ENCODE measurements at regions not wholly inside any gene's neighbourhood (a gene's known extent, or its start where the extent isn't known, plus 50 kb on each side); places are given as distances from the start of the nearest gene placed in this dataset.

DNA sequence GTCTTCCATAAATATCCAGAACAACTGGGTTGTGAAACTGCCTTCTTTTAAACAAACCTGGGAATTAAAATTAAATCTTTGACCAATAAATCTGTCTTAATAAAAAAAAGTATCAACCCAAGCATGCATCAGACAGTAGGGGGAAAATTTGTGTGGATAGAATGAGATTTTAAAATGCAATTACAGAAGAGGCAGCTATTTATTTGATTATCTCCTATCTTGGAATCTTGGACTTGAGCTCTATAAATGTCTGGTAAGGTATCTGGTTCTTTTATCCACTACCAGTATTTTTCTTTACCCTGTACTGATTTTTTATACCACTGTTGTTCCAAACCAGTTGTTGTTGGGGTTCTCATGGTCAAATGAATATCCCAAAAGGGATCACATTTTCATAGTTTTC is 157.6 kb upstream of the VEPH1 start:
- no peaks in the 10 kb centered on the region for H3K27me3 ChIP-seq (ENCODE audit: control insufficient read depth, insufficient read depth)
- ATAC-seq (no peak), DNase-seq (no peak)
- H3K4me1 ChIP-seq (ENCODE audit: control insufficient read depth, insufficient read depth, low read length), result no peaks in the 10 kb centered on the region
- no peak overlapping the region for H3K27ac ChIP-seq (ENCODE audit: low read length)
- no peak overlapping the region for H3K4me3 ChIP-seq (ENCODE audit: low read length)
- H3K9me3 ChIP-seq (ENCODE audit: control insufficient read depth, low read length), result no peaks in the 10 kb centered on the region
- intact Hi-C loops (cut with DNase I), result no loop called here

DNA sequence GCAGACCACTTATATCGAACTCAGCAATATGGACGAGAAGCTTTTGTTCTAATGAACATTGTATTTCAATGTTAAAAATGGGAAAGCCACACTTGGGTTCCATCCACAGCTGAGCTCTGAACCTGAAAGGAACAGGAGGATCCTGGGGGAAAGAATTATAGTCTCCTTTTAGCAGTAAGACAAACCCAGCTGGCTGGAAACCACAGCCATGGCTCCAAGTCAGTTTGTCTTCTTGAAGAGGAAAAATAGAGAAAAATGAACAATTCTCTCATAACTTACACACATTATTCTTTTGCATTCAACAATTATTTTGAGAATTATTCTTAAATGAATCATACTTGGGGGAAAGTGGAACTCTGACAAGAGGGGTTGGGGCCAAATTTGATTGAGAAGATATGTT is 149.2 kb upstream of the VEPH1 start:
- ATAC-seq, result no peak
- WGBS, result 94% methylated on average over 2 of the region's 2 CpGs
- no peaks in the 10 kb centered on the region for H3K9me3 ChIP-seq (ENCODE audit: control insufficient read depth, low read length)
- no peaks in the 10 kb centered on the region for H3K4me1 ChIP-seq (ENCODE audit: control insufficient read depth, insufficient read depth, low read length)
- no peak overlapping the region for H3K27ac ChIP-seq (ENCODE audit: low read length)
- DNase-seq, result no peak
- no peaks in the 10 kb centered on the region for H3K27me3 ChIP-seq (ENCODE audit: control insufficient read depth, insufficient read depth)
- H3K4me3 ChIP-seq (ENCODE audit: low read length), result no peak overlapping the region
- intact Hi-C loops (cut with DNase I), result no loop called here

DNA sequence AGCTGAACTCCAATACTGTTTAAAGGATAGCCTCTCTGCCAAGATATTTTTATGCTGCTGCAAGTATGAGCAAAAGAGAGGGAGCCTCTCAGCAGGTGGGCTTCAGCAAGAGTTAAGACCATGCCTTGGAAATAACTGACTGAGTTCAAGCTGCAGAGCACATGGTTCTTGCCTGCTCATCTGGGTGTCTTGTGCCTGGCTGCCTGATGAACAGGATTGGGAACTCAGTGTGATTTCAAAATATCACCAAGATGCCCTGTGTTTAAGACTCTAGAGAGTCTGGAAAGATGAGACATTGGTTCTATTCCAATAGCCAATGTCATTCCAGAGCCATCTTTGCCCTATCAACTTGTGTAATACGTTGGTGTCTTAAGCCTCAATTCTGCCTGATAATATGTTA is 147.5 kb upstream of the VEPH1 start:
- H3K4me1 ChIP-seq (ENCODE audit: control insufficient read depth, insufficient read depth, low read length), result no peaks in the 10 kb centered on the region
- WGBS, result 67% methylated on average over 1 of the region's 1 CpG
- DNase-seq (no peak), ATAC-seq (no peak)
- H3K9me3 ChIP-seq (ENCODE audit: control insufficient read depth, low read length), result no peaks in the 10 kb centered on the region
- H3K27me3 ChIP-seq (ENCODE audit: control insufficient read depth, insufficient read depth), result no peaks in the 10 kb centered on the region
- no peak overlapping the region for H3K27ac ChIP-seq (ENCODE audit: low read length)
- H3K4me3 ChIP-seq (ENCODE audit: low read length), result no peak overlapping the region
- intact Hi-C loops (cut with DNase I), result no loop called here

DNA sequence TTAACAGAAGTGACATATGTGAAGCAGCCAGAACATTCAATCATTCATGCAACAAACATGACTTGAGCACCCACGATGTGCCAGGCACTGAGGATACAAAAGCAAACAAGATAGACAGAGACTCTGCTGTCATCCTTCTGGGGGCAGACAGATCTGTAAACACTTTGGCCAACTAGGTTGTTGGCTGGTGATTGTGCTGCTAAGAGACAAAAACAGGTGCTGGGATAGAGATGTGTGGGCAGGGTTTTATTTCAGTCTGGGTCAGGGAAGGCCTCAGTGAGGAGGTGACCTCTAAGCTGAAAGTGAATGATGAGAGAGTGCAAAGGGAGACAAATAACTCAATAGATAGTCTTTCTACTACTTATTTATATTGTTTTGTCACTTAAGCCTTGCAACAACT is 147.0 kb upstream of the VEPH1 start:
- no peak overlapping the region for H3K27ac ChIP-seq (ENCODE audit: low read length)
- ATAC-seq, result no peak

DNA sequence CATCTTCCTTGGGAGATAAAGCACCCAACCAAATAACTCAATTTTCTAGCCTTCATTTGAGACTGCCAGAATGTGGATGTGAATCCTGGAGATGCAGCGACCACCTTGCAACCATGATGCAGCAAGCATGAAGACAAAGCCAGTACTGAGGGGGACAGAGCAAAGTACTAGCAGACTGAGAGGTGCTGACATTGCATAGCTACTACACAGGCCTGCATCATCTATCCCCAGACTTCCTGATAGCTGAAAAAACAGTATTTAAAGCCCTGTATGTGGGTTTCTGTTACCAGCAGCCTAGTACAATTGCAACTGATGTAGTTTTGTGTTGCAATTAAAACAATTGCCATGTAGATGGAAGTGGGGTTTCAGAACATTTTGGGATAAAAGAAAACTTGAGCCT is 146.3 kb upstream of the VEPH1 start:
- intact Hi-C loops (cut with DNase I), result no loop called here
- DNase-seq (no peak), ATAC-seq (no peak)
- H3K4me1 ChIP-seq (ENCODE audit: control insufficient read depth, insufficient read depth, low read length), result no peaks in the 10 kb centered on the region
- WGBS, result 91% methylated on average over 1 of the region's 1 CpG
- no peak overlapping the region for H3K4me3 ChIP-seq (ENCODE audit: low read length)
- H3K27me3 ChIP-seq (ENCODE audit: control insufficient read depth, insufficient read depth), result no peaks in the 10 kb centered on the region
- H3K27ac ChIP-seq (ENCODE audit: low read length), result no peak overlapping the region
- no peaks in the 10 kb centered on the region for H3K9me3 ChIP-seq (ENCODE audit: control insufficient read depth, low read length)

More for the DNA sequence above, 147.0 kb upstream of the VEPH1 start:
- WGBS, result 58% methylated on average over 1 of the region's 1 CpG
- intact Hi-C loops (cut with DNase I), result no loop called here
- Histone ChIP-seq H3K9me3 (ENCODE audit: control insufficient read depth, low read length) (no peaks in the 10 kb centered on the region), H3K27me3 (ENCODE audit: control insufficient read depth, insufficient read depth) (no peaks in the 10 kb centered on the region), H3K4me3 (ENCODE audit: low read length) (no peak overlapping the region), H3K4me1 (ENCODE audit: control insufficient read depth, insufficient read depth, low read length) (no peaks in the 10 kb centered on the region)
- DNase-seq, result no peak

DNA sequence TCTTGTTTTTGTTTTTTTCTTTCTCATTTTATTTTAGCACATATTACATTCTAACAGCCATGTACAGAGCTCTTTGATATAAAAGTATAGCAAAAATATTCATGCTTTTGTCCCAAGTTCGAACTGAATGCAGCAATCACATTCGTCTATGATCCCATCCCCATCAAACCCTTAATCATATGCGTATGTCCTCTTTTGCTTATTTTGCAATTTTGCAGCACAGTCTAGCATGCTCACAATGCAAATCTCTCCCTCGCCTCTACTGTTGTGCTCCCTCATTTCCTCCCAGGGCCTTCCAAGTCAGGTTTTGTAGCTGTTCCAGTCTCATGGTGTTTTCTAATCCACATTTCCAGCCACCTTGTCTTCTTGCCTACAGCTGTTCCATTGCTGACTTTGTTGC is 144.6 kb upstream of the VEPH1 start:
- ATAC-seq, result no peak
- DNase-seq, result no peak
- Histone ChIP-seq H3K9me3 (ENCODE audit: control insufficient read depth, low read length) (no peaks in the 10 kb centered on the region), H3K4me1 (ENCODE audit: control insufficient read depth, insufficient read depth, low read length) (no peaks in the 10 kb centered on the region), H3K4me3 (ENCODE audit: low read length) (no peak overlapping the region), H3K27ac (ENCODE audit: low read length) (no peak overlapping the region), H3K27me3 (ENCODE audit: control insufficient read depth, insufficient read depth) (no peaks in the 10 kb centered on the region)
- WGBS, result 84% methylated on average over 4 of the region's 4 CpGs
- intact Hi-C loops (cut with DNase I), result no loop called here

DNA sequence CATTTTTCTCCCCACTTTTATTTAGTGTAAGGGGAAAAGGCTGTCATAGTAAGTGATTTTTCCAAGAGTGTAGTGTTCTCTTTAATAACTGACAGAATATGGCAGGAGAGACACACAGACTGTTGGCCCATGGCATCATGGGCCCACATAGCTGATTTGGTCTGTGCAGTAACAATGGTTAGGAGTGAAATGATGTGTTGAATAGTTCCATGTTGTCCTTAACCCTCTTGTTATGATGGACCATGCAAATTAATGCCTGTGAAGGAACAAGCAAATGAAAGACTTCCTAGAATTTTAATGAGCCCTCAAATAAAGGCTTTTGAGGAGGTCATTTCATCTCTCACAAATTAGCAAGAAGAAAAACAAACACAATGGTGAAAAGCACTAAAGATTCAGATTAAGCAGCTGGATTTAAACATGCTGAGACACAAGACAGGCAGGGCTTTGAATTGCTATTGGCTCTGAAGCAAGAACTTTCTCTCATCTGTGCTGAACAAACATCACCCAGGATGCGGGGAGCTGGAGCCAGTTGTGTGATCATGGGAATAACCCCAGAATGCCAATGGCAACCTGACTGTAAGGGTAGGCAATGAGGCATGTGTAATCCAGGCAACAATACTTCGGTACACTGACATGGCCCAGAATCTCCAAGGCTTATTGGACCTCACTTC is 136.7 kb upstream of the VEPH1 start:
- intact Hi-C loops (cut with DNase I), result no loop called here
- DNase-seq (no peak), ATAC-seq (no peak)
- Histone ChIP-seq H3K9me3 (ENCODE audit: control insufficient read depth, low read length) (no peaks in the 10 kb centered on the region), H3K4me3 (ENCODE audit: low read length) (no peak overlapping the region), H3K27me3 (ENCODE audit: control insufficient read depth, insufficient read depth) (no peaks in the 10 kb centered on the region), H3K4me1 (ENCODE audit: control insufficient read depth, insufficient read depth, low read length) (no peaks in the 10 kb centered on the region), H3K27ac (ENCODE audit: low read length) (no peak overlapping the region)
- 80% methylated on average over 2 of the region's 2 CpGs for whole genome bisulfite sequencing

DNA sequence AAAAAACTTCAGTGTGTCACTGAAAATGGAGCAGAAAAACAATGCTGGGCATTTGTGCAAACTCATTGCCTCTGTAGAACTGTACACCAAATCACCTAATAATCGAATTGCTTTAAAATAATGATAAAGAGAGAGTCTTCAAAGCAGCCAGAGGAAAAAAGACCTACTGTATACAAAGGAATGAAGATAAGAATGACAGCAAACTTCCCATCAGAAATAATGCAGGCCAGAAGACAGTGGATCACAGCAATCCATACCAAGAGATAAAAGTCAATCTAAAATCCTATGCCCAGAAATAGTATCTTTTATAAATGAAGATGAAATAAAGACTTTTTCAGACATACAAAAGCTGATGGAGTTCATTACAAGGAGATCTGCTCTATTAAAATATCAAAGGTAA is 134.7 kb upstream of the VEPH1 start:
- DNase-seq (no peak), ATAC-seq (no peak)
- Histone ChIP-seq H3K27me3 (ENCODE audit: control insufficient read depth, insufficient read depth) (no peaks in the 10 kb centered on the region), H3K4me1 (ENCODE audit: control insufficient read depth, insufficient read depth, low read length) (no peaks in the 10 kb centered on the region), H3K9me3 (ENCODE audit: control insufficient read depth, low read length) (no peaks in the 10 kb centered on the region), H3K4me3 (ENCODE audit: low read length) (no peak overlapping the region), H3K27ac (ENCODE audit: low read length) (no peak overlapping the region)
- 56% methylated on average over 1 of the region's 1 CpG for WGBS
- intact Hi-C loops (cut with DNase I), result no loop called here

DNA sequence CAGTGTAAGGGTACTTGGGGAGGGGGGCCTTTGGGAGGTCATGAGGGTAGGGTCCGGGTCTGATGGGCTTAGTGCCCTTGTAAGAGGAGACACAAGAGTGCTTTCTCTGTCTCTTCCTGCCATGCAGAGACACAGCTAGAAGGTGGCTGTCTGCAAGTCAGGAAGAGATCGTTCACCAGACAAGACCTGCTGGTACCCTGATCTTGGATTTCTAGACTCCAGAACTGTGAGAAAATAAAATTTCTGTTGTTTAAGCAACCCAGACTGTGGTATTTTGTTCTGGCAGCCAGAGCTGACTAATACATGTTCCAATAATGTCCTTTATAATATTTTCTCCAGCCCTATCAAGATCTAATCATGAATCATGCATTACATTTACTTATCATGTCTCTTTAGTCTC is 130.0 kb upstream of the VEPH1 start:
- ATAC-seq, result no peak
- H3K4me1 ChIP-seq (ENCODE audit: control insufficient read depth, insufficient read depth, low read length), result no peaks in the 10 kb centered on the region
- no peak for DNase-seq
- H3K9me3 ChIP-seq (ENCODE audit: control insufficient read depth, low read length), result no peaks in the 10 kb centered on the region
- intact Hi-C loops (cut with DNase I), result no loop called here
- no peaks in the 10 kb centered on the region for H3K27me3 ChIP-seq (ENCODE audit: control insufficient read depth, insufficient read depth)
- H3K27ac ChIP-seq (ENCODE audit: low read length), result no peak overlapping the region
- WGBS, result 78% methylated on average over 2 of the region's 2 CpGs
- no peak overlapping the region for H3K4me3 ChIP-seq (ENCODE audit: low read length)

DNA sequence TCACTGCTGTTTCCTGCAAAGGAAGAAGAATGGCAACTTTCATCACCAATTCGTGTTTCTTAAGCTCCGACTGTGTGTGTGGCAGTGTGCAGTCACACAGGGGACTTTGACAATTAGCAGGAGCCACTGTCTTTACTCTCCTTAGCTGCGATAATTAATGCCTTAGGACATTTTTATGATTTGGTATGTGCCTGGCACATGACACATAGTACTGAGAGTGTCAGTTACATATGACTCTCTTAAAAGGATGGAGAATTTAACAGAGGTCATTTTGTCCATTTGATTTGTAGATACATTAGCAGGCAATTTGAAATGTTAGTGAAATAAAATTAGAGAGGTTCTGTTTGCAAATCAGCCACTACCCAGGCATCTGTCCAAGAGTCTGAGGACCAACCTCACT is 128.9 kb upstream of the VEPH1 start:
- ATAC-seq (no peak), DNase-seq (no peak)
- Histone ChIP-seq H3K27ac (ENCODE audit: low read length) (no peak overlapping the region), H3K4me1 (ENCODE audit: control insufficient read depth, insufficient read depth, low read length) (no peaks in the 10 kb centered on the region), H3K4me3 (ENCODE audit: low read length) (no peak overlapping the region), H3K27me3 (ENCODE audit: control insufficient read depth, insufficient read depth) (no peaks in the 10 kb centered on the region), H3K9me3 (ENCODE audit: control insufficient read depth, low read length) (no peaks in the 10 kb centered on the region)
- intact Hi-C loops (cut with DNase I), result no loop called here
- WGBS, result 46% methylated on average over 3 of the region's 3 CpGs

DNA sequence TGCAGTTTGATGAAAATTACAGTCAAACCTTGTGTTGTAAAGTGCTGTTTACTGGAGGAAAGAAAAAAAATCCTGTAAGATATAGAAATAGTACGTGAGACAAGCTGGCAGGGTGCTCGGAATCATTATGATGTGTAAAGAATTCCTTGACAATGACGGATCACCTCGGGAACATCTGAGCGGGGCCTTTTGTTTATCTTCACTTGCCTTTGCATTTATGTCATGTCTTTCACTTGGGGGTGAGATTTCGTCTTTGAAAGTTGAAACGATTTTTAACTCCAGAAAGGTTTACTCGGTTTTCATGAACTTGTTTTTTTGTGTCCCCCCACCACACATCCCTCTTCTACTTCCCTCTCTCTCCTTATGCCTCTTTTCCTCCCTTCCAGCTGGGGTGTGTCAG is 128.3 kb upstream of the VEPH1 start:
- Histone ChIP-seq H3K27me3 (ENCODE audit: control insufficient read depth, insufficient read depth) (no peaks in the 10 kb centered on the region), H3K4me1 (ENCODE audit: control insufficient read depth, insufficient read depth, low read length) (no peaks in the 10 kb centered on the region), H3K27ac (ENCODE audit: low read length) (no peak overlapping the region), H3K9me3 (ENCODE audit: control insufficient read depth, low read length) (no peaks in the 10 kb centered on the region), H3K4me3 (ENCODE audit: low read length) (no peak overlapping the region)
- intact Hi-C loops (cut with DNase I), result no loop called here
- ATAC-seq (no peak), DNase-seq (no peak)
- WGBS, result 43% methylated on average over 8 of the region's 8 CpGs

DNA sequence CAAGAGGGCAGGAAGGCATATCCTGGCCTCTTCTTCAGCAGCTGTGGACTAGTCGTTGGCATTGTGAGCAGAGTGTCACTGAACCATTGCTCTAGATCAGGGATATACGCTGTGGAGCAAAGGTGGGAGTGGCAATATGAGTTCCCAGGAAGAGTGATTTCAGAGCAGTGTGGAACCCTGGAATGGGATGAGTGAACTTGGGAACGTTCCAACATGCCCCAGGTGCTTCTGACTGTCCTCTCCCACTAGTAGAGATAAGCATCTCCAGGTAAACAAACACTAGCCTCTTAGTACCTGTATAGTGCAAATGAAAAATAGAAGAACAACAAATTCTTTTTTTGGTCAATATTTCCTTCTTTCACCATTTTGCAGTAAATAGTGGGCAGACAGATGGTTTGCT is 123.6 kb upstream of the VEPH1 start:
- no peak for ATAC-seq
- Histone ChIP-seq H3K4me3 (ENCODE audit: low read length) (no peak overlapping the region), H3K9me3 (ENCODE audit: control insufficient read depth, low read length) (no peaks in the 10 kb centered on the region), H3K27ac (ENCODE audit: low read length) (no peak overlapping the region), H3K4me1 (ENCODE audit: control insufficient read depth, insufficient read depth, low read length) (no peaks in the 10 kb centered on the region), H3K27me3 (ENCODE audit: control insufficient read depth, insufficient read depth) (no peaks in the 10 kb centered on the region)
- intact Hi-C loops (cut with DNase I), result no loop called here
- DNase-seq, result no peak
- WGBS, result 54% methylated on average over 3 of the region's 3 CpGs
